SH-SY5Y (cell line): ENCODE measurements at regions not wholly inside any gene's neighbourhood (a gene's known extent, or its start where the extent isn't known, plus 50 kb on each side); places are given as distances from the start of the nearest gene placed in this dataset.

Source experiments
- GATA2 ChIP-seq: IDR thresholded peaks from 2 replicates; pipeline ENCODE4 v1.6.1; 2011; ENCODE audit warnings: mild to moderate bottlenecking, low read depth, low read length
- GATA3 ChIP-seq: IDR thresholded peaks from 2 replicates; pipeline ENCODE4 v1.6.1; 2011; ENCODE audit warnings: low read depth, mild to moderate bottlenecking, low read length, moderate library complexity

DNA sequence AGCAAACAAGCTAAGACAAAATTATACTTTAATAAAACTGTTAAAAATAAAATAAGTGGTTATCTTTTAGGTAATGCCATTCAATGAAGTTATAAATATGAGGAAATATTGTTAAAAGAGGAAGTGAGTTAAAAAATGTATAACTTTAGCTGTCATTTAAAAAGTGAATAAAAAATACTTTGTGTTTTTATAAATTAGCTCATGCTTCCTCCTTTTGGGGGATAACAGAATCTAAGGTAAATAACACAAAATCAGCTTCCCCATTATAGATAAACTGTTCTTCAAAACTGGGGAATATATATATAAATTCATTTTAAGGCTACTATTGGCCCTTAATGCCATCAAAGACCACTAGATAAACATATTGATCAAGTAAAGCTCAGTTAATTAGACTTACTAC lies 113.7 kb upstream of the AADACL2 start:
- no peak for TF ChIP-seq GATA3
- no peak for TF ChIP-seq GATA2
